IMR-90 (cell line): ENCODE measurements at regions not wholly inside any gene's neighbourhood (a gene's known extent, or its start where the extent isn't known, plus 50 kb on each side); places are given as distances from the start of the nearest gene placed in this dataset.

Experiments used
- ATAC-seq: fragments of 200-7000 bp; cut with Tn5 transposase; 2 replicates; pipeline ENCODE4 v1.9.1; 2020; ENCODE audit warnings: low read depth, mild to moderate bottlenecking, moderate library complexity
- BruUV-seq: library from RNA; stranded (reverse); fragments of 400-500 nt; replicated peaks from 2 replicates; lab custom pipeline; 2021; lab: Mats Ljungman, UMichigan
- CTCF ChIA-PET: fragments of 300-600 bp; formaldehyde crosslinking; extraction: SDS; loops from one replicate; lab custom pipeline; 2021; ENCODE audit warnings: antibody characterized with exemption; lab: Yijun Ruan, JAX
- POLR2A ChIA-PET: fragments of 300-600 bp; sonication (Branson Sonifier 250); formaldehyde crosslinking; loops from one replicate; lab custom pipeline; 2022; ENCODE audit warnings: antibody characterized with exemption; ENCODE audit not compliant: unreplicated experiment; lab: Charles Lee
- DNase-seq: peaks from one replicate; pipeline ENCODE4 v3.0.0; 2013
- H2AFZ ChIP-seq: replicated peaks from 2 replicates; pipeline ENCODE3; 2013; ENCODE audit warnings: low read length, mild to moderate bottlenecking; ENCODE audit not compliant: poor library complexity
- H2AK5ac ChIP-seq: 2 replicates; pipeline ENCODE4 v1.6.1; 2013; ENCODE audit warnings: low read depth, low read length, inconsistent platforms
- H2AK9ac ChIP-seq: replicated peaks from 2 replicates; pipeline ENCODE3; 2013; ENCODE audit warnings: mild to moderate bottlenecking, low read depth, low read length, moderate library complexity; ENCODE audit not compliant: poor library complexity
- H2BK120ac ChIP-seq: 2 replicates; pipeline ENCODE4 v1.6.1; 2013; ENCODE audit warnings: low read depth, low read length, inconsistent platforms
- H2BK15ac ChIP-seq: 3 replicates; pipeline ENCODE4 v1.6.1; 2013; ENCODE audit warnings: low read depth, low read length, inconsistent platforms
- H2BK20ac ChIP-seq: 2 replicates; pipeline ENCODE4 v1.6.1; 2013; ENCODE audit warnings: low read depth, mild to moderate bottlenecking, inconsistent platforms, low read length, moderate library complexity
- H2BK5ac ChIP-seq: 2 replicates; pipeline ENCODE4 v1.6.1; 2013; ENCODE audit warnings: mild to moderate bottlenecking, low read depth, low read length, inconsistent platforms; ENCODE audit not compliant: poor library complexity, severe bottlenecking
- H3K14ac ChIP-seq: replicated peaks from 2 replicates; pipeline ENCODE4 v1.6.1; 2013; ENCODE audit warnings: low read depth, low read length, inconsistent platforms
- H3K18ac ChIP-seq: 2 replicates; pipeline ENCODE4 v1.6.1; 2013; ENCODE audit warnings: low read depth, low read length, control low read depth
- H3K23ac ChIP-seq: 2 replicates; pipeline ENCODE4 v1.6.1; 2013; ENCODE audit warnings: low read depth, low read length, inconsistent platforms
- H3K27ac ChIP-seq: 2 replicates; pipeline ENCODE4 v1.5.1; 2013; ENCODE audit warnings: mild to moderate bottlenecking, control low read depth, low read length; ENCODE audit not compliant: insufficient read depth
- H3K27me3 ChIP-seq: 2 replicates; pipeline ENCODE4 v1.6.1; 2013; ENCODE audit warnings: low read length; ENCODE audit not compliant: control insufficient read depth, insufficient read depth
- H3K36me3 ChIP-seq: 2 replicates; pipeline ENCODE4 v1.6.1; 2013; ENCODE audit warnings: low read length, mixed read lengths; ENCODE audit not compliant: control insufficient read depth, insufficient read depth
- H3K4ac ChIP-seq: 2 replicates; pipeline ENCODE4 v1.6.1; 2013; ENCODE audit warnings: low read depth, low read length, inconsistent platforms
- H3K4me1 ChIP-seq: 2 replicates; pipeline ENCODE4 v1.6.1; 2013; ENCODE audit warnings: low read length, mixed read lengths; ENCODE audit not compliant: control insufficient read depth, insufficient read depth
- H3K4me2 ChIP-seq: 2 replicates; pipeline ENCODE4 v1.6.1; 2013; ENCODE audit warnings: low read depth, mild to moderate bottlenecking, control low read depth, low read length, moderate library complexity
- H3K4me3 ChIP-seq: 2 replicates; pipeline ENCODE4 v1.5.1; 2013; ENCODE audit warnings: low read depth, mild to moderate bottlenecking, control low read depth, low read length, moderate library complexity; ENCODE audit not compliant: insufficient read depth
- H3K56ac ChIP-seq: 2 replicates; pipeline ENCODE4 v1.6.1; 2013; ENCODE audit warnings: low read length, inconsistent platforms; ENCODE audit not compliant: insufficient read depth; ENCODE audit errors: extremely low read depth
- H3K79me1 ChIP-seq, 2 experiments: 2 replicates each; pipeline ENCODE4 v1.6.1; 2013; ENCODE audit warnings: low read length in 2 of 2, inconsistent platforms in 1 of 2, low read depth in 1 of 2
- H3K9ac ChIP-seq: 2 replicates; pipeline ENCODE4 v1.6.1; 2013; ENCODE audit warnings: low read depth, low read length, control low read depth
- H3K9me1 ChIP-seq: 2 replicates; pipeline ENCODE4 v1.6.1; 2013; ENCODE audit warnings: low read length, inconsistent platforms; ENCODE audit not compliant: insufficient read depth
- H3K9me3 ChIP-seq: 2 replicates; pipeline ENCODE4 v1.6.1; 2013; ENCODE audit warnings: low read length; ENCODE audit not compliant: control insufficient read depth, insufficient read depth
- H4K20me1 ChIP-seq: 2 replicates; pipeline ENCODE4 v1.6.1; 2013; ENCODE audit warnings: low read length, inconsistent platforms; ENCODE audit not compliant: insufficient read depth
- H4K5ac ChIP-seq: 2 replicates; pipeline ENCODE4 v1.6.1; 2013; ENCODE audit warnings: mild to moderate bottlenecking, low read depth, low read length, control low read depth
- H4K8ac ChIP-seq, 2 experiments: 2 replicates each; pipeline ENCODE4 v1.6.1; 2013; ENCODE audit warnings: low read depth in 2 of 2, low read length in 2 of 2, control low read depth in 1 of 2, inconsistent platforms in 1 of 2
- H4K91ac ChIP-seq: 2 replicates; pipeline ENCODE4 v1.6.1; 2013; ENCODE audit warnings: low read depth, low read length, inconsistent platforms; ENCODE audit not compliant: insufficient read depth
- BHLHE40 ChIP-seq: fragments of 150-350 bp; IDR thresholded peaks from 2 replicates; pipeline ENCODE4 v1.6.1; 2016; ENCODE audit warnings: mild to moderate bottlenecking, low read depth, low read length
- CEBPB ChIP-seq: IDR thresholded peaks from 2 replicates; pipeline ENCODE4 v1.6.1; 2012; ENCODE audit warnings: low read depth, low read length, improper control_type of control experiment
- CHD1 ChIP-seq: IDR thresholded peaks from 2 replicates; pipeline ENCODE4 v1.6.1; 2012; ENCODE audit warnings: low read depth, low read length, improper control_type of control experiment
- CTCF ChIP-seq: conservative IDR thresholded peaks from 2 replicates; pipeline ENCODE4 v1.5.1; 2012; ENCODE audit warnings: mild to moderate bottlenecking, low read depth, low read length, improper control_type of control experiment
- MAZ ChIP-seq: IDR thresholded peaks from 2 replicates; pipeline ENCODE4 v1.6.1; 2012; ENCODE audit warnings: low read depth, mild to moderate bottlenecking, low read length, improper control_type of control experiment, moderate library complexity, borderline replicate concordance
- NFE2L2 ChIP-seq: fragments of 150-350 bp; IDR thresholded peaks from 2 replicates; pipeline ENCODE4 v1.6.1; 2016; ENCODE audit warnings: low read depth, mild to moderate bottlenecking, low read length
- POLR2A ChIP-seq: IDR thresholded peaks from 2 replicates; pipeline ENCODE4 v1.6.1; 2012; ENCODE audit warnings: mild to moderate bottlenecking, low read depth, low read length
- RFX5 ChIP-seq: IDR thresholded peaks from 2 replicates; pipeline ENCODE4 v1.8.0; 2012; ENCODE audit warnings: low read depth, mild to moderate bottlenecking, low read length, moderate library complexity
- SMC3 ChIP-seq: fragments of 150-350 bp; IDR thresholded peaks from 2 replicates; pipeline ENCODE4 v1.6.1; 2016; ENCODE audit warnings: low read depth, mild to moderate bottlenecking, antibody characterized with exemption, low read length, moderate library complexity
- dilution Hi-C: fragments of 300-500 bp; cut with HindIII; formaldehyde crosslinking; loops from one replicate; pipeline ENCODE4 v1.14.3; 2018; ENCODE audit warnings: low sequenced_read_pairs; ENCODE audit not compliant: unreplicated experiment
- in situ Hi-C: fragments of 300-500 bp; cut with MboI; formaldehyde crosslinking; loops from 3 replicates; pipeline ENCODE4 v1.14.3; 2019; ENCODE audit warnings: low sequenced_read_pairs, inconsistent platforms, mixed read lengths
- intact Hi-C: fragments of 100-400 bp; cut with micrococcal nuclease; formaldehyde crosslinking; loops from 2 replicates; pipeline ENCODE4 v1.10.0; 2022
- TF ChIP-seq, protein P1 (sequence below): fragments of 150-350 bp; IDR thresholded peaks from 2 replicates; pipeline ENCODE4 v1.6.1; 2017; ENCODE audit warnings: mild to moderate bottlenecking, antibody characterized with exemption, low read length, low read depth

GRCh38 chrX:144006811-144007210 is 122.9 kb downstream of the UBE2NL start:
- Histone ChIP-seq H3K23ac (no peak overlapping the region), H3K36me3 (no peaks in the 10 kb centered on the region), H3K4me3 (no peak overlapping the region), H2AFZ (no peak overlapping the region), H2BK120ac (no peak overlapping the region), H3K27me3 (no peaks in the 10 kb centered on the region), H3K4me1 (no peaks in the 10 kb centered on the region), H2BK20ac (no peak overlapping the region), H3K18ac (no peak overlapping the region), H2BK15ac (no peak overlapping the region), H4K20me1 (no peaks in the 10 kb centered on the region), H3K4me2 (no peak overlapping the region), H2AK9ac (no peak overlapping the region), H3K4ac (no peak overlapping the region), H3K9me3 (peaks cover 2% of the 10 kb centered on the region; the same call in 1 of the 2 replicates), H3K14ac (no peak overlapping the region), H3K79me1 (no peaks in the 10 kb centered on the region), H4K8ac (no peak overlapping the region), H3K27ac (no peak overlapping the region), H3K56ac (no peak overlapping the region), H2BK5ac (no peak overlapping the region), H3K9me1 (no peaks in the 10 kb centered on the region), H3K9ac (no peak overlapping the region), H4K5ac (no peak overlapping the region), H2AK5ac (no peak overlapping the region), H4K91ac (no peak overlapping the region)
- ATAC-seq: no peak
- no TSS peak for BruUV-seq
- ChIA-PET POLR2A (no interaction called here), CTCF (no interaction called here)
- in situ Hi-C loops (no loop called here), intact Hi-C loops (no loop called here), dilution Hi-C loops (no loop called here)
- TF ChIP-seq BHLHE40 (no peak), CEBPB (no peak), SMC3 (no peak), RFX5 (no peak), NFE2L2 (no peak), POLR2A (no peak), CTCF (no peak), MAZ (no peak), CHD1 (no peak)
- TF ChIP-seq, protein P1, sequence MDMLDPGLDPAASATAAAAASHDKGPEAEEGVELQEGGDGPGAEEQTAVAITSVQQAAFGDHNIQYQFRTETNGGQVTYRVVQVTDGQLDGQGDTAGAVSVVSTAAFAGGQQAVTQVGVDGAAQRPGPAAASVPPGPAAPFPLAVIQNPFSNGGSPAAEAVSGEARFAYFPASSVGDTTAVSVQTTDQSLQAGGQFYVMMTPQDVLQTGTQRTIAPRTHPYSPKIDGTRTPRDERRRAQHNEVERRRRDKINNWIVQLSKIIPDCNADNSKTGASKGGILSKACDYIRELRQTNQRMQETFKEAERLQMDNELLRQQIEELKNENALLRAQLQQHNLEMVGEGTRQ: no peak
- DNase-seq: no peak
